NT2/D1 (cell line): ENCODE measurements at regions not wholly inside any gene's neighbourhood (a gene's known extent, or its start where the extent isn't known, plus 50 kb on each side); places are given as distances from the start of the nearest gene placed in this dataset.
"Not testable (repeated sequence)": the region's sequence is repeated elsewhere in the genome, so short reads cannot be mapped to it uniquely, and the experiment has no call there.

ENCODE experiments used
- SUZ12 ChIP-seq: IDR thresholded peaks from 2 replicates; pipeline ENCODE4 v1.6.1; 2011; ENCODE audit not compliant: insufficient read length, insufficient read depth; ENCODE audit errors: extremely low read depth
- ZNF274 ChIP-seq: IDR thresholded peaks from 2 replicates; pipeline ENCODE4 v1.6.1; 2011; ENCODE audit warnings: mild to moderate bottlenecking, low read depth, low read length

DNA sequence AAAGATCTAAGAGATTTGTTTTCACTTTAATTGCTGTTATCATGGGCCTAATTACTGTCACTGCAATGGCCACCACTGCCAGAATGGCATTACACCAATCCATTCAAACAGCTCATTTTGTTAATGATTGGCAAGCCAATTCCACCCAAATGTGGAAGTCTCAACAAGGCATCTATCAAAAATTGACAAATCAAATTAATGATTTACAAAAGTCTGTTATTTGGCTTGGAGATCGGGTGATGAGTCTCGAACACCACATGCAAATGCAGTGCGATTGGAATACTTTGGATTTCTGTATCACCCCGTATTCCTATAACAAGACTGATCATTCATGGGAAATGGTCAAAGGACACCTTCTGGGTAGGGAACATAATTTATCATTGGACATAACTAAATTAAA lies 568.7 kb upstream of the PTGER4 start:
- not testable (repeated sequence) for TF ChIP-seq SUZ12, ZNF274
